SK-N-SH (cell line): ENCODE measurements at regions not wholly inside any gene's neighbourhood (a gene's known extent, or its start where the extent isn't known, plus 50 kb on each side); places are given as distances from the start of the nearest gene placed in this dataset.

Source experiments
- CTCF ChIP-seq: fragments of 200-600 bp; sonication (generic); IDR thresholded peaks from 2 replicates; pipeline ENCODE4 v1.6.1; 2017; ENCODE audit warnings: antibody characterized with exemption, mild to moderate bottlenecking, moderate library complexity
- RAD21 ChIP-seq: IDR thresholded peaks from 2 replicates; pipeline ENCODE4 v1.6.1; 2012; ENCODE audit warnings: mild to moderate bottlenecking, low read length
- RFX5 ChIP-seq: IDR thresholded peaks from 2 replicates; pipeline ENCODE4 v1.6.1; 2012; ENCODE audit warnings: mild to moderate bottlenecking, improper control_type of control experiment, low read length
- SIN3A ChIP-seq: IDR thresholded peaks from 2 replicates; pipeline ENCODE4 v1.6.1; 2012; ENCODE audit warnings: low read depth, mild to moderate bottlenecking, low read length, moderate library complexity, borderline replicate concordance
- SMC3 ChIP-seq: IDR thresholded peaks from 2 replicates; pipeline ENCODE4 v1.6.1; 2012; ENCODE audit warnings: low read depth, low read length, improper control_type of control experiment
- USF1 ChIP-seq: IDR thresholded peaks from 2 replicates; pipeline ENCODE4 v1.4.0; 2012; ENCODE audit warnings: low read depth, borderline replicate concordance

GRCh38 chr10:131396121-131397050 is 84.9 kb upstream of the TCERG1L start:
- TF ChIP-seq RAD21 (no peak), CTCF (no peak), RFX5 (no peak), SMC3 (no peak), USF1 (no peak), SIN3A (no peak)
